GM13977 (cell line): ENCODE measurements at regions not wholly inside any gene's neighbourhood (a gene's known extent, or its start where the extent isn't known, plus 50 kb on each side); places are given as distances from the start of the nearest gene placed in this dataset.

Experiments used
- DNase-seq: peaks from one replicate; pipeline ENCODE4 v3.0.0; 2012; ENCODE audit warnings: low spot score
- CTCF ChIP-seq: IDR thresholded peaks from 2 replicates; pipeline ENCODE4 v1.5.1; 2012; ENCODE audit warnings: mild to moderate bottlenecking, control low read depth; ENCODE audit not compliant: insufficient read depth; ENCODE audit errors: extremely low read depth, missing control alignments
- in situ Hi-C: fragments of 300-500 bp; cut with MboI; formaldehyde crosslinking; loops from one replicate; pipeline ENCODE4 v1.12.0; 2022; ENCODE audit warnings: low sequenced_read_pairs, low pct_unique_long_range_greater_than_20kb, mixed read lengths, inconsistent platforms; ENCODE audit not compliant: unreplicated experiment

GRCh38 chr13:40261947-40262346 is 404.5 kb downstream of the FOXO1 start:
- in situ Hi-C loops, result no loop called here
- DNase-seq, result no peak
- no peak for TF ChIP-seq CTCF

DNA sequence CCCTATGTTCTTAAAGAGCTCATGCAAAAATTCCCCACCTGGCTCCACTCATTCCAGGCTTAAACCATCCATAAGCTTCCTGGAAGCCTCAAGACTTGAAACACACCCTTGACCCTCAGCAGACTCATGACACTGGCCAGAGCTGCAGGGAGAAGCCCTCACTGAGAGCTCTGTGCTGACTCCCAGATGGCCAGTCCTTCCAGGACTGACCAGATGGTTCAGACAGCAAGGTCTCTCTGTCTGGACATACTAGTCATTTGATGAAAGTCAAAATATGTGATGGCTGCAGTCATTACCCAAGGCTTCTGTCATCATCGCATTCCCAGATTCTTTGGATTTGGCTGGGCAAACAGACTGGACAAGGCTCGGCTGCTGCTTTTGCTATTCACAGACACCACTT is 397.4 kb downstream of the FOXO1 start:
- TF ChIP-seq CTCF, result no peak
- in situ Hi-C loops, result no loop called here
- DNase-seq, result no peak

- DNase-seq, result no peak
- in situ Hi-C loops, result no loop called here
- no peak for TF ChIP-seq CTCF
These were observed 395.7 kb downstream of the FOXO1 start for GRCh38 chr13:40270726-40271125.

DNA sequence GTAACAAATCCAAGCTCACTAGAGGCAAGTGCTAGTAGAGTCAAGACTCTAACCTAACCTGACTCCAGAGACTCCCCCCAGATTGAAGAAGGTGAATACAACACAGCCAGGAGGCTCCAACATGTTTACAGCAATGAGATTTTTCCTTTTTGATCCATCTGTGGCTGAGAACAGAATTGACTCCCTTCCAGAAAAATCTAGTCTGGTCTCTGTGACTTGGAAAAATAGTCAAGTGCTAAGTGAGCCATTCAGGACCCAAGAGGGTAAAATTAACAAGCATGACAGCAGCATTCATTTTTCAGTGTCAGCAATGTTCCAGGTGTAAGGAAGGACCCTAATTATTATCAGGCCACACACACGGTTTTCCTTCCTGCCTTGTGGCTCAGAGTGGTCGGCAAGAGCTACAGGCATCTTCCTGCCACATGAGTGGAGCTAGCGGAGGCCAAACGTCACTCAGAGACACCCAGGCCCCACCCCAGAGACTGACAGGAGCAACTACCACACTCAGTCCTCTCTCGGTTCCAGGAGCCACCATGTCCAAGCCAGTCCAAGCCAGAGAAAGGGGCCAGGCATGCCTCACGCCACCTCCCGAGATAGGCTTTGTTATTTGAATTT is 395.1 kb downstream of the FOXO1 start:
- in situ Hi-C loops, result no loop called here
- no peak for DNase-seq
- no peak for TF ChIP-seq CTCF

DNA sequence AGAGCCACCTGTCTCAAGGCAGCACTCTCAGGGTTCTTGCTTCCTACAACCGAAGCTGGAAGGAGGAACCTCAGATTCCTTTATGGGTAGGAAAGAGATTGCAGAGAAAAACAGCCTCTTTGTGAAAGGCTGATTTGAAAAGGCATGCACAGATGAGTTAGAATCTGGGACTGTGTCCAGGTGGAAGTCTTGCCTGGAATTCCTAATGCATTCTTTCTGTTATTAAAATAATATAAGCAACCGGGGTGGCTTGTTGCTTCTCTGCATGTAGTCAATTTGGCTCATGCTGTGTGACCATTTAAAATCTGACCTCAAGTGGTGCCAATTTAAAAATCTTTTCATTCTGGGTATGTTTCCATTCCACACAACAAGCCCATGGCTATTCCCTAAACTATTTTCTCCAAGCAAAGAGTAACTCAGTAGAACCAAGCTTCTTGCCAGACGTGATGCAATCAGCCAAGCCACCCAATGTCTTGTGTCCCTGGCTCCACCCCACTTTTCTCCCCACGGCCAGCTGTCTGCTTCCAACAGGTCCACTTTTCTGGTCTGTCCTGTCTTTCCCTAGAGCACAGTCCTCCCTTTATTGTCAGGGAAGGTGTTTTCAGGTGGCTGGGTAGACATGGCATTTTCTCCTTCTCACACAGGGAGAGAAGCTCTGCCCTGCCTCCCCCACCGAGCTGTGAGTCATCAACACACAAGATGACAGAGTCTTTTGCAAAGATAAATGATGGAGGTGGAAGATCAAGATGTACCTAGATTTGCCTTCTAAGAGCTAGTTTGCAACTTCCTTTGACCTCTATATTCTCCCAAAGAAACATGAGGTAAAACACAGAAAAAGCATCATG is 394.3 kb downstream of the FOXO1 start:
- in situ Hi-C loops, result no loop called here
- no peak for TF ChIP-seq CTCF
- DNase-seq, result no peak

GRCh38 chr13:40272776-40273139 is 393.7 kb downstream of the FOXO1 start:
- in situ Hi-C loops, result no loop called here
- no peak for TF ChIP-seq CTCF
- DNase-seq, result no peak
